ENCODE measurements at regions not wholly inside any gene's neighbourhood (a gene's known extent, or its start where the extent isn't known, plus 50 kb on each side); places are given as distances from the start of the nearest gene placed in this dataset.

DNA sequence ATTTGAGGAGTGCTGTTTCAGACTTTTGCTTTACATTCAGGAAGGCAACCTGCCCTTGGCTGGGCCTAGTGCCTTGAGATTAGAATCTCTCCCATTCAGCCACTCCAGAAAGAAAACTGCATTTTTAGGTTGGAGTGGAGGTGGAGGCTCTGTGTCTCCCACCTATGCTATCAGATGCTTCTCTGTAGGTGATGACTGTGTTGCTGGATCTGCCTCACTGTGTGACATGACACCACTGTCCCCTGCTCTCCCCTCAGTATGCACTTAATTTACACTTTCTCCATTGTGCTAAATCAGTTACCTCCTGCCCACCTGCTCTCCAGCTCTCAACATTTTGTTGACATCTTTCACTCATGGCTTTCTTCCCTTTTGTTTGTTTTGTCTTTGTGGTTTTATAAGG is 265.8 kb downstream of the TENT4A start:
- ATAC-seq (replicated peaks in 1 of 2) = no peak
- Mint-ChIP-seq H3K36me3 (ENCODE audit: insufficient read depth in 2 of 2) (no peaks in the 10 kb centered on the region), H3K27me3 (ENCODE audit: low read depth) (no peaks in the 10 kb centered on the region), H3K4me1 (ENCODE audit: low read depth) (no peaks in the 10 kb centered on the region), H3K9me3 (no peaks in the 10 kb centered on the region), H3K27ac (no peak overlapping the region), H3K4me3 (no peak overlapping the region)
- DNase-seq = no peak

DNA sequence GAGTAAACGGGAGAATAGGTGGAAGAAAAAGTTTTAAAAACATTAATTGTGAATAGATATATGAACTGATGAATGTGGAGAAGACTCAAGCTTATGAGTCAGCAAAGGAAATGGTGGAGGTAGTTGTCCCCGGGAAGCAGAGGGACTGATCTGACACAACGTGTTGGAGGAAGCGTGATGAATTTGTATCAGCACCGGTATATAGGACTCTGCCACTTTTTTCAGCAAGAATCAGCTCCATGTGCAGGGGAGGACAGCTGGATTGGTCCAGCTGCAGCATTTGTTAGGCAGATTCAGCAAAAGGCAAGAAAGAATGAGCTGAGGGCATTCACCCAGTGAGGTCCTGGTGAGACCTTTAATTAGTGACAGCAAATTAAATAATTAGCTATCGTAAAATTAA is 276.0 kb downstream of the TENT4A start:
- Mint-ChIP-seq H3K4me1 (ENCODE audit: low read depth) (no peaks in the 10 kb centered on the region), H3K27ac (no peak overlapping the region), H3K9me3 (no peaks in the 10 kb centered on the region), H3K27me3 (ENCODE audit: low read depth) (peaks cover 8% of the 10 kb centered on the region), H3K36me3 (ENCODE audit: insufficient read depth in 2 of 2) (no peaks in the 10 kb centered on the region), H3K4me3 (no peak overlapping the region)
- DNase-seq (no peak), ATAC-seq (replicated peaks in 1 of 2) (no peak)

DNA sequence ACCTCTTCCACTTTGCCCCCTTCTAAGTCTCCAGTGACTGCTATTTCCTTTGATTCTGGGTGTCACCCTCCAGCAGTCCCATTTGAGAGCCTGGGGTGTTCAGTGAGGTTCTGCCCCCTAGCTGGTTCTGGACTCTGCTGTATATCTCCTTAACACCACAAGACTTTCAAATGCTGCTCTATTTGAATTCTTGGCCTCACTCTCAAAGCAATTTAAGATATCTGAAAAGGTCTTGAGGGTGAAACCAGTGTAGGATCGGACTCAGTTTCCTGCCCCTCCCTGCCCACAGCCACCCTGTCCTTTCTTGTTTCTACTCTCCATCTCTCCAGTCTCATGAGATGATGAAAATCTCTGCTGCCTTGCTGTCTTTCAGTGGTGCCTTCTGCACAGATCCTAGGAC is 280.9 kb downstream of the TENT4A start:
- Mint-ChIP-seq H3K9me3 (peaks cover 3 to 6% of the 10 kb centered on the region in 2 donors), H3K27ac (no peak overlapping the region), H3K27me3 (ENCODE audit: low read depth) (peaks cover 15% of the 10 kb centered on the region), H3K36me3 (ENCODE audit: insufficient read depth in 2 of 2) (no peaks in the 10 kb centered on the region), H3K4me3 (no peak overlapping the region), H3K4me1 (ENCODE audit: low read depth) (no peaks in the 10 kb centered on the region)
- ATAC-seq (replicated peaks in 1 of 2) (no peak), DNase-seq (no peak)

GRCh38 chr5:6995115-6995514 is 281.9 kb downstream of the TENT4A start:
- ATAC-seq (replicated peaks in 1 of 2) (no peak), DNase-seq (no peak)
- Mint-ChIP-seq H3K9me3 (peaks cover 3 to 6% of the 10 kb centered on the region in 2 donors), H3K4me3 (no peak overlapping the region), H3K4me1 (ENCODE audit: low read depth) (peaks cover under 1% of the 10 kb centered on the region), H3K36me3 (ENCODE audit: insufficient read depth in 2 of 2) (no peaks in the 10 kb centered on the region), H3K27me3 (ENCODE audit: low read depth) (peaks cover 13% of the 10 kb centered on the region), H3K27ac (no peak overlapping the region)

DNA sequence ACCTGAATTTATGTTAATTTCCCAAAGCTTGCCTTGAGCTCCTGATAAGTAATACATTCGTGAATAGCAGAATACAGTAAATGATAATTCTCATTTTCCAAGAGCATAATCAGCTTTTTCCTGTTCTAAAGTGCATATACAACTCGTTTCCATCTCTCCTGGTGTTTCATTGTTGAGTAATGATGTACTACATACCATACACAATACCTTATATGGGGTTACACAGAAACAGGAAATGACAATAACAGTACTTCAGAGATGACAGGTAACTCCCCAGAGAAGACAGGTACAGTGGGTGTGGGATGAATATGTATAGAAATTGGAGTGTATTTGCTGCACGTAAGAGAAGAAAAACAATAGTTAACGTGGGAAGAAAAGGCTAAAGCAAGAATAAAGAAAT is 287.1 kb downstream of the TENT4A start:
- H3K4me3 Mint-ChIP-seq = no peak overlapping the region
- ATAC-seq (replicated peaks in 1 of 2) (peak; percentile 91 to 94), DNase-seq (no peak)
- H3K27ac Mint-ChIP-seq = no peak overlapping the region
- H3K36me3 Mint-ChIP-seq (ENCODE audit: insufficient read depth in 2 of 2) = peaks cover 3 to 5% of the 10 kb centered on the region in 2 donors
- peaks cover 5 to 12% of the 10 kb centered on the region in 2 donors for H3K9me3 Mint-ChIP-seq
- H3K4me1 Mint-ChIP-seq (ENCODE audit: low read depth) = peaks cover 11% of the 10 kb centered on the region
- H3K27me3 Mint-ChIP-seq (ENCODE audit: low read depth) = peaks cover 11% of the 10 kb centered on the region

- Mint-ChIP-seq H3K9me3 (peaks cover 0 to 3% of the 10 kb centered on the region in 2 donors), H3K36me3 (ENCODE audit: insufficient read depth in 2 of 2) (no peaks in the 10 kb centered on the region), H3K27ac (no peak overlapping the region), H3K4me1 (ENCODE audit: low read depth) (no peaks in the 10 kb centered on the region), H3K4me3 (no peak overlapping the region), H3K27me3 (ENCODE audit: low read depth) (peaks cover 5% of the 10 kb centered on the region)
- DNase-seq (no peak), ATAC-seq (replicated peaks in 1 of 2) (no peak)
Measured at GRCh38 chr5:7010591-7010990, 297.4 kb downstream of the TENT4A start.

GRCh38 chr5:7012057-7012456 is 298.8 kb downstream of the TENT4A start:
- no peaks in the 10 kb centered on the region for H3K36me3 Mint-ChIP-seq (ENCODE audit: insufficient read depth in 2 of 2)

GRCh38 chr5:7014611-7015010 is 301.4 kb downstream of the TENT4A start:
- ATAC-seq (replicated peaks in 1 of 2) (no peak), DNase-seq (no peak)
- peaks cover 0 to 2% of the 10 kb centered on the region in 2 donors for H3K36me3 Mint-ChIP-seq (ENCODE audit: insufficient read depth in 2 of 2)
- H3K4me3 Mint-ChIP-seq = no peak overlapping the region
- no peaks in the 10 kb centered on the region for H3K27me3 Mint-ChIP-seq (ENCODE audit: low read depth)
- H3K9me3 Mint-ChIP-seq = peaks cover 3 to 4% of the 10 kb centered on the region in 2 donors
- H3K4me1 Mint-ChIP-seq (ENCODE audit: low read depth) = no peaks in the 10 kb centered on the region
- H3K27ac Mint-ChIP-seq = no peak overlapping the region

More at GRCh38 chr5:7012057-7012456, 298.8 kb downstream of the TENT4A start:
- Mint-ChIP-seq H3K27me3 (ENCODE audit: low read depth) (no peaks in the 10 kb centered on the region), H3K9me3 (peaks cover 0 to 3% of the 10 kb centered on the region in 2 donors), H3K27ac (no peak overlapping the region), H3K4me3 (no peak overlapping the region), H3K4me1 (ENCODE audit: low read depth) (no peaks in the 10 kb centered on the region)
- DNase-seq (no peak), ATAC-seq (replicated peaks in 1 of 2) (no peak)

- H3K4me1 Mint-ChIP-seq (ENCODE audit: low read depth) = no peaks in the 10 kb centered on the region
- H3K4me3 Mint-ChIP-seq = no peak overlapping the region
- no peaks in the 10 kb centered on the region for H3K27me3 Mint-ChIP-seq (ENCODE audit: low read depth)
Measured at GRCh38 chr5:7015586-7016256, 302.5 kb downstream of the TENT4A start.

DNA sequence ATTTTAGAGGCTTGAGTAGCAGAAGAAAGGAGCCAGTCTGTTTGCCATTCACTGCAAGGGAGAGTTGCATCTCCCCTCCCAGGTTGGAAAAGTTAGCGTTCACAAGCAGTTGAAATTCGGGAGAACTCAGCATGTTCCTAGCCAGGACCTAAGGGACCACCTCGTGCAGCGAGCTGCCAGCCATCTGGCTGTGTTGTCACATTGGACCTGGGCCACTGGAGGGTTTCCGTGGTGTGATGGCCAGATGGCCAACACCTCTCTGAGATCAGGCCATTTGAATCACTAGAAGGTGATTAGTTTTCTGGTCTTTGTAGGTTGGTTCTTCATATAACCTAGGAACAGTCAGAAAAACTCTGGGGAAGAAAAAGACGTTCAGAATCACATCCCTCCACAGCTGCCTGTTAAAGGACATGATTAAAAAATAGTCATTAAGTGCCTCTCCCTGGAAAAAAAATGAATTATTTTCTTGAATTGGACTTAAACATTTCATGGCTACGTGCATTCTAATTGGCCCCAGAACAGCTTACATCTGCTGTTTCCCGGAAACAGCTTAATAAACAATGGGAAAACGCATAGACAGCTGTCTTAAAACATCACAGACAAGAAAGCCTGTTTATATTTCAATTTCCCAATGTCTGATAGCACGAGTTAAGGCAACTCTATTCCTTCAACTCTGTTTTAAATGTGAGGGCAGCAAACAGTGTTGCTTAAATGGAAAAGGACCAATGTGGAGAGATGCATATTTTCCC is 303.9 kb downstream of the TENT4A start:
- ATAC-seq (replicated peaks in 1 of 2) = no peak
- Mint-ChIP-seq H3K27me3 (ENCODE audit: low read depth) (no peaks in the 10 kb centered on the region), H3K27ac (no peak overlapping the region)

More at GRCh38 chr5:7015586-7016256, 302.5 kb downstream of the TENT4A start:
- peaks cover 7 to 8% of the 10 kb centered on the region in 2 donors for H3K9me3 Mint-ChIP-seq
- ATAC-seq (replicated peaks in 1 of 2) (no peak), DNase-seq (no peak)
- H3K27ac Mint-ChIP-seq = no peak overlapping the region
- peaks cover 2 to 3% of the 10 kb centered on the region in 2 donors for H3K36me3 Mint-ChIP-seq (ENCODE audit: insufficient read depth in 2 of 2)

GRCh38 chr5:7018198-7018597 is 305.0 kb downstream of the TENT4A start:
- Mint-ChIP-seq H3K36me3 (ENCODE audit: insufficient read depth in 2 of 2) (peaks cover 5 to 7% of the 10 kb centered on the region in 2 donors), H3K27ac (no peak overlapping the region), H3K9me3 (peaks cover 8 to 15% of the 10 kb centered on the region in 2 donors), H3K4me1 (ENCODE audit: low read depth) (no peaks in the 10 kb centered on the region), H3K4me3 (no peak overlapping the region), H3K27me3 (ENCODE audit: low read depth) (no peaks in the 10 kb centered on the region)
- no peak for DNase-seq
- ATAC-seq (replicated peaks in 1 of 2) = no peak

More for the DNA sequence above, 303.9 kb downstream of the TENT4A start:
- DNase-seq = no peak
- no peaks in the 10 kb centered on the region for H3K4me1 Mint-ChIP-seq (ENCODE audit: low read depth)
- peaks cover 3 to 6% of the 10 kb centered on the region in 2 donors for H3K36me3 Mint-ChIP-seq (ENCODE audit: insufficient read depth in 2 of 2)
- H3K9me3 Mint-ChIP-seq = peaks cover 7 to 11% of the 10 kb centered on the region in 2 donors
- no peak overlapping the region for H3K4me3 Mint-ChIP-seq

GRCh38 chr5:7018601-7019000 is 305.4 kb downstream of the TENT4A start:
- ATAC-seq (replicated peaks in 1 of 2) (no peak), DNase-seq (no peak)
- Mint-ChIP-seq H3K4me3 (no peak overlapping the region), H3K27me3 (ENCODE audit: low read depth) (no peaks in the 10 kb centered on the region), H3K4me1 (ENCODE audit: low read depth) (no peaks in the 10 kb centered on the region), H3K27ac (no peak overlapping the region), H3K9me3 (peaks cover 8 to 16% of the 10 kb centered on the region in 2 donors), H3K36me3 (ENCODE audit: insufficient read depth in 2 of 2) (peaks cover 6 to 7% of the 10 kb centered on the region in 2 donors)

- H3K4me3 Mint-ChIP-seq = no peak overlapping the region
- H3K36me3 Mint-ChIP-seq (ENCODE audit: insufficient read depth in 2 of 2) = no peaks in the 10 kb centered on the region
- no peak for ATAC-seq (replicated peaks in 1 of 2)
- no peak overlapping the region for H3K27ac Mint-ChIP-seq
- no peaks in the 10 kb centered on the region for H3K4me1 Mint-ChIP-seq (ENCODE audit: low read depth)
- H3K9me3 Mint-ChIP-seq = peaks cover 0 to 2% of the 10 kb centered on the region in 2 donors
- DNase-seq = no peak
- peaks cover 5% of the 10 kb centered on the region for H3K27me3 Mint-ChIP-seq (ENCODE audit: low read depth)
Measured at GRCh38 chr5:7036192-7036835, 323.1 kb downstream of the TENT4A start.
